Rectal smooth muscle tissue (tissue), 1 donor: ENCODE measurements at regions not wholly inside any gene's neighbourhood (a gene's known extent, or its start where the extent isn't known, plus 50 kb on each side); places are given as distances from the start of the nearest gene placed in this dataset.
A peak's percentile ranks its signal among the peaks of the same experiment; 100 is the strongest.

Source experiments
- H3K27ac ChIP-seq: one replicate; pipeline ENCODE4 v1.7.0; 2013; ENCODE audit warnings: low read depth, low read length, inconsistent platforms
- H3K27me3 ChIP-seq: one replicate; pipeline ENCODE4 v1.7.0; 2013; ENCODE audit warnings: low read length; ENCODE audit not compliant: control insufficient read depth, insufficient read depth
- H3K36me3 ChIP-seq: one replicate; pipeline ENCODE4 v1.7.0; 2013; ENCODE audit warnings: low read length; ENCODE audit not compliant: control insufficient read depth, insufficient read depth
- H3K4me1 ChIP-seq: one replicate; pipeline ENCODE4 v1.7.0; 2013; ENCODE audit warnings: low read length; ENCODE audit not compliant: control insufficient read depth, insufficient read depth
- H3K4me3 ChIP-seq: one replicate; pipeline ENCODE4 v1.7.0; 2013; ENCODE audit warnings: low read length
- H3K9ac ChIP-seq: one replicate; pipeline ENCODE4 v1.7.0; 2013; ENCODE audit warnings: low read length

DNA sequence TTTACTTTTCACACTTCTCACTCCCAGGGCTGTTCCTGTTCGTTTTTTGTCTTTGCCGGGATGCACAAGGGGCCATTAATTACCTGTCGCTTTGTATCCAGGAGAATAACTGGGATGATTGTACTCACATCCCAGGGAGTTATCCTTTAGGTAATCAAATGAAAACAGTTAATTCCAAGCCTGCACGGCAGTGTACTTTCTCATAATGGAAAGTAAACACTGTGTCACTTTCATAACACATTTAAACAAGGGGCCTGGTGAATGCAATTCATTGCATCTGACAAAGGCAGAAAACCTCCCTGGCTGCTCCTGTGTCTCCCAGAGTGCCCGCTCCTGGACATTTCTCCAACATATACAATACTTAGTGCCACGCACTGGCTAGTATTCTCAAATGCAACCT is 138.7 kb upstream of the CELF2 start:
- Histone ChIP-seq H3K9ac (no peak overlapping the region), H3K4me1 (no peaks in the 10 kb centered on the region), H3K27me3 (no peaks in the 10 kb centered on the region), H3K4me3 (no peak overlapping the region), H3K27ac (no peak overlapping the region), H3K36me3 (no peaks in the 10 kb centered on the region)

DNA sequence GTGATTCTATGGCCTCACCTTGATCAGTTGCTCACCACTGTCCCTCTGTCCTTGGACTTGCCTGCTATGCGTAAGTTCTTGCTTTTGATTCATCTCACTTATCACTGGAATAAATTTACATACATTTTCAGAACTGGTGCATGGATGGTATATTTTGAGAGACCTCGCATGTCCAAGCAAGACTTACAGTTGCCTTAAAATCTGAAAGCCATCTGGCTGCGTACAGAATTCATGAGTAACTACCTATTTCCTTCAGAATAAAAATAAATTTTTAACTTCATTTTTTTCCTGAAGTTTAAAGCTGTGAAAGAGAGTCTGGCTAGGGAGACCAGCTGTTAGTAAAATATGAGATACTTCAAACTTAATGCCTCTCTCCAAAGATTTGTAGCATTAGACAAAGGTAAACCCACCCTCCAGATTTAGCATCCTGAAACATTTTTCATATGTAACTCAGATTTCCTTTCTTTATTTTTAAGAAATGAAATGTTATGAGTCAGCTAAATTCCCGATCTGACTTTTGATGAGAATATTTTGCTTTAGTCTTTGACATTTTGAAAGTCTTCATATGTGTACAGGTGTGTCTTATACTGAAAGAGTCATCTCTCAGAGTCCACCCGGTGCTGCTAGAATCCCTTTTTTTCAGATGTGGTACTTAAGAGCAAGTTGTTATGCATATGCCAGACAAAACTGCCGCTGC is 136.4 kb upstream of the CELF2 start:
- no peaks in the 10 kb centered on the region for H3K4me1 ChIP-seq
- H3K27ac ChIP-seq, result no peak overlapping the region
- H3K36me3 ChIP-seq, result no peaks in the 10 kb centered on the region
- no peak overlapping the region for H3K9ac ChIP-seq
- H3K4me3 ChIP-seq, result no peak overlapping the region
- no peaks in the 10 kb centered on the region for H3K27me3 ChIP-seq

DNA sequence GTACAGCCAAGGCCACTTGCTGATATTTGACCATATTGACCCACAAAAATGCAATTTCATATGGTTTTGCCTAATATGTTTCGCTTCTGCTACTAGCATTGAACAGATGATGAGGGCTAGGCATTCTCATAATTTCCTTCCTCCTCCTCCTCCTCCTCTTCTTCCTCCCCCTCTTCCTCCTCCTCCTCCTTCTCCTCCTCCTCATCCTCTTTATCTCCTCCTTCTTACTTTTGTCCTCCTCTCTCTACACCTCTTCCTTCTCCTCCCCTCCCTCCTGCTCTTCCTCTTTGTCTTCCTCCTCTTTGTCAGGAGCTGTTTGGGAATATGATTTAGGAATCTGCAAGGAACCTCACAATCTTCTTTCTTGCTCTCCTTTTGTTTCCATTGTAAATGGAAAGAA is 133.9 kb upstream of the CELF2 start:
- H3K27me3 ChIP-seq, result no peaks in the 10 kb centered on the region
- no peak overlapping the region for H3K27ac ChIP-seq
- no peaks in the 10 kb centered on the region for H3K36me3 ChIP-seq
- no peak overlapping the region for H3K4me3 ChIP-seq
- H3K9ac ChIP-seq, result no peak overlapping the region
- no peaks in the 10 kb centered on the region for H3K4me1 ChIP-seq

DNA sequence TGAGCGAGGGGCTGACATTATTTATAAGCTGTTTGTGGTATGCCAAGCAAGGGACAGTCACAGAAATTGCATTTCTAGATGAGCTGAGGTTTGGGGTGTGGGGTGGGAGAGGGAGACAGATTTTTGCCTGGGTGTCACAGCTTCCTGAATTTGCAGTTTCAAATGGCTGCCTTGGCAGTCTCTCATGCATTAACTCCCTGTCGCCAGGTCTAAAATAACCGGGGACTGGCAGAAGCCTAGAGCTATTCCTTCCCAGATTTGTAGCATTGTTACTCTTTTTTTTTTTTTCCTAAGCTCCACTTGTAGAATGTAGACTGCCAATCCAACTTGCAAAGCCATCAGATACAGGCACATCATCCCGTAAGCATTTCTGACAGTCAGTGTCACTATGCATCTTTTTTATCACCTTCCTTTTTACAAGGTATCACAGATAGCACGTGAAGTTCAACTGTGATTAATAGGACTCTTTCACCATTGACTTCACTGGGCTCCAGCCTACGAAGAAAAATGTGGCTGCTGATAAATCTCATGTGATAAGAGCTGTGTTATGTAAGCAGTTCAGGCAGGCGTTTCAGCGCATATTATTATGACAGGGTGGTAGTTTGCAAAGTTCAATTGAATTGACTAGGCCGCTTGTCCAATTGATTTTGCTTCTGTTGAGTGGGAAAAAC is 130.7 kb upstream of the CELF2 start:
- Histone ChIP-seq H3K36me3 (no peaks in the 10 kb centered on the region), H3K9ac (no peak overlapping the region), H3K27ac (no peak overlapping the region), H3K27me3 (no peaks in the 10 kb centered on the region), H3K4me1 (no peaks in the 10 kb centered on the region), H3K4me3 (no peak overlapping the region)

DNA sequence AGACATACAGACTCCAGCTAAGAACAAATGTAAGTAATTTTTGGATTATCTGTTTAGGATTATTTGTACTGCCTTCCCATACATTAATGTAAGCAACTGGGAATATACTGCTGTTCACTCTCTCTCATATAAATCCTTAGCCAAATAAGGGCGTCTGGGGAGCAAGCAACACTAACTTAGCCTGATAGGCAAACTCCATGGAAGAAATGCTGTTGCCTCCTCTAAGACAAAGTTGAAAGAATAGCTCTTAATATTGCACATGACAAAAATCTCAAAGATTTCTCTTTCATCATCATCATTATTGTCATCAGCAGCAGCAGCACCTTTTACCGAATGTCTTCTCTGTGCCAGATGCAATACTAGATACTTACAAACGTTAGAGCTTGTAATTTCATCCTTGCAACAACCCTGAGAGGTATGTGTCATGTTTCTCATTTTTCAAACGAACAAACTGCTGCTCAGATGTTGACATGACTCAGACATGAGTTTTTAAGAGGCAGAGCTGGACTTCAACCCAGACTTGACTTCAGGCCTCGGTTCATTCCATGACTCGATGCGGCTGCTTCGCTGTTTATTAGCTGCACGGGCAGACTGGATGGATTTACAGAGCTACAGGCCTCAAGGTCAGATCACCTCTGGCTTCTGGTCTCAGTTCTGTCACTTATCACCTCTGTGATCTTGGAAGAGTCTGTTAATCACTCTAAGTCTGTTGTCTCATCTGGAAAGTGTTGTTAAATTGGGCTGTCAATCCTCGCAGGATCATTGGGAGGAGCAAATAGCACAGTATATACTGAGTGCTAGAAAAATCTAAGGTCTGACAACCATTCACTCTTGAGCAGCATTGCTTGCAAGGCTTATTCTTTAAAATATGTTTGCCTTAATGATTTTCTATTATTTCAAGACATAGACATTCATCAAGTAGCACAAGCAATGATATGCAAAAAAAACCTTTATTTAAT is 126.3 kb upstream of the CELF2 start:
- Histone ChIP-seq H3K27me3 (no peaks in the 10 kb centered on the region), H3K4me1 (no peaks in the 10 kb centered on the region), H3K9ac (no peak overlapping the region), H3K27ac (no peak overlapping the region), H3K4me3 (no peak overlapping the region), H3K36me3 (no peaks in the 10 kb centered on the region)

- Histone ChIP-seq H3K27ac (no peak overlapping the region), H3K36me3 (no peaks in the 10 kb centered on the region), H3K9ac (no peak overlapping the region), H3K4me1 (no peaks in the 10 kb centered on the region), H3K27me3 (no peaks in the 10 kb centered on the region), H3K4me3 (no peak overlapping the region)
Measured at GRCh38 chr10:10892290-10892875, 125.3 kb upstream of the CELF2 start.

GRCh38 chr10:10897400-10897799 is 120.3 kb upstream of the CELF2 start:
- Histone ChIP-seq H3K27me3 (no peaks in the 10 kb centered on the region), H3K36me3 (no peaks in the 10 kb centered on the region), H3K4me3 (no peak overlapping the region), H3K27ac (no peak overlapping the region), H3K4me1 (no peaks in the 10 kb centered on the region), H3K9ac (no peak overlapping the region)

GRCh38 chr10:10901906-10902305 is 115.8 kb upstream of the CELF2 start:
- H3K36me3 ChIP-seq, result no peaks in the 10 kb centered on the region
- H3K27me3 ChIP-seq, result no peaks in the 10 kb centered on the region
- no peak overlapping the region for H3K27ac ChIP-seq
- H3K9ac ChIP-seq, result no peak overlapping the region
- H3K4me3 ChIP-seq, result no peak overlapping the region
- no peaks in the 10 kb centered on the region for H3K4me1 ChIP-seq

GRCh38 chr10:10902951-10903350 is 114.7 kb upstream of the CELF2 start:
- H3K27ac ChIP-seq, result no peak overlapping the region
- H3K27me3 ChIP-seq, result no peaks in the 10 kb centered on the region
- no peak overlapping the region for H3K4me3 ChIP-seq
- no peaks in the 10 kb centered on the region for H3K4me1 ChIP-seq
- no peaks in the 10 kb centered on the region for H3K36me3 ChIP-seq
- H3K9ac ChIP-seq, result no peak overlapping the region

DNA sequence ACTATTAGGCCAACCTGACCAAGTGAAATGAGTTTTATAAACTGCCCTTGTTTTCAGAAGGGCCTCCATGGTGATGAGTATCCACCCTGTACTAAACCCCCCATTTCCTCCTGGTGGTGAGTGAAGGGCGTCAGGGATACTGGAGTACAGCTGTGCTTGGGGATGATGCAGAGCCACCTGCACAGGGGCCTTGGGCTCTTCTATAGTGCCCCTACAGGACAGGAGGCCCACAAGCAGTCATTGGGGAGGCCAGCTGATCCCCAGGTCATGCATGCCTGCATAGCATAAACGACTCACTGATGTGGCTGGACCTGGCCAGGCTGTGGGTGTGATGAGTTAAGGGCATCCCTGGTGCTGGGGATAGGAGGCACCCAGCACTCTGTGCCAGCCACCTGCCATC is 114.1 kb upstream of the CELF2 start:
- H3K9ac ChIP-seq, result no peak overlapping the region
- H3K27me3 ChIP-seq, result no peaks in the 10 kb centered on the region
- H3K36me3 ChIP-seq, result no peaks in the 10 kb centered on the region
- no peak overlapping the region for H3K4me3 ChIP-seq
- no peaks in the 10 kb centered on the region for H3K4me1 ChIP-seq
- no peak overlapping the region for H3K27ac ChIP-seq

DNA sequence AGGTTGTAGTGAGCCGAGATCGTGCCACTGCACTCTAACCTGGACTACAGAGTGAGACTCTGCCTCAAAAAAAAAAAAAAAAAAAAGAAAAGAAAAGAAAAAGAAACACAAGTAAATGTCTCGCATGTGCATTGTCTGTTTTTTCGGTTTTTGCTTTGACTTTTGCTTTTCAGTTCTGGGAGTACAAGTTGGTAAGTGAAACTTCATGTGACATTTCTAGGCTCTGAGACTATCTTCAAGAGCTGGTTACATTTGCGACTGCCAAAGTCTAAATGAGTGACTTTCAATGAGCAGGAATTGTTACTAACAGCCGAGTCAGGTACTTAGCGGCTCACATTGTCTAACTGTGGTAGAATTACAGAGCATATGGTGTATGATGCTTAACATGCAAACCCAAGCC is 107.0 kb upstream of the CELF2 start:
- peak overlapping the region; percentile 78 for H3K27ac ChIP-seq
- H3K9ac ChIP-seq, result no peak overlapping the region
- no peak overlapping the region for H3K4me3 ChIP-seq
- H3K36me3 ChIP-seq, result no peaks in the 10 kb centered on the region
- H3K27me3 ChIP-seq, result no peaks in the 10 kb centered on the region
- H3K4me1 ChIP-seq, result peaks cover 11% of the 10 kb centered on the region

DNA sequence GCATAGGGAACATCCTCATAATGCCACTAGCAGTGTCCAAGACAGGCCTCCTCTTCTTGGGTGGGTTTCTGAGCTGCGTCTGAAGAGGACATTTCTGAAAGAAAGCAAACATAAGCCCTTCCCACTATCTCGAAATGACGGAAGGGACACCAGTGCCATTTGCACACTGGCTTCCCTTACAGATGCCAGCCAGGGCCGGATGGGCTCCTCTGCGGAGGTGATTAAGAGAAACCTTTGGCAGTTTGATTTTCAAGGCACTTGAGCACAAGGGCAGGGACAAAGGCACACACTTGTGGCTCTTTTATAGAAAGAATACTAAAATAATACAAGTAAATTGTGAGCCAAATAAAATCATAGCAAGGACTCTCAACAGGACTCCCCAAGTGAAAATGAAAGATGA is 106.6 kb upstream of the CELF2 start:
- H3K4me1 ChIP-seq, result peaks cover 11% of the 10 kb centered on the region
- H3K36me3 ChIP-seq, result no peaks in the 10 kb centered on the region
- H3K4me3 ChIP-seq, result no peak overlapping the region
- no peak overlapping the region for H3K9ac ChIP-seq
- no peaks in the 10 kb centered on the region for H3K27me3 ChIP-seq
- H3K27ac ChIP-seq, result peak overlapping the region; percentile 78
